Islet of Langerhans (tissue), 1 donor: ENCODE measurements at regions not wholly inside any gene's neighbourhood (a gene's known extent, or its start where the extent isn't known, plus 50 kb on each side); places are given as distances from the start of the nearest gene placed in this dataset.
A peak's percentile ranks its signal among the peaks of the same experiment; 100 is the strongest.

Experiments used
- FAIRE-seq: peaks from one replicate; lab custom pipeline; 2011; peaks lifted over from hg19 to GRCh38; lab: Jason Lieb, UNC

DNA sequence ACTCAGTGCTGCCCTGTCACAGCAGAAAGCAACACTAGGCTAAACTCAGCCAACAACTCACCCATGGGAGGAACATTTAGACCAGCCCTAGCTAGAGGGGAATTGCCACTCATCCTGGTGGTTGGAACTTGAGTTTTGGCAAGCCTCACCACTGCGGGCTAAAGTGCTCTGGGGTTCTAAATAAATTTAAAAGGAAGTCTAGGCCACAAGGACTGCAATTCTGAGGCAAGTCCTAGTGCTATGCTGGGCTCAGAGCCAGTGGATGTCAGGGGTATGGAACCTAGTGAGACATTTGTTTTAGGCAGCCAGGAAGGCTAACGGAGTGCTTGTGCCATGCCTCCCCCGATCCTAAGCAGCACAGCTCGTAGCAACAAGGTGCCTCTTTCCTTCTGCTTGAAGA lies 78.0 kb downstream of the RGS13 start:
- no peak for FAIRE-seq

DNA sequence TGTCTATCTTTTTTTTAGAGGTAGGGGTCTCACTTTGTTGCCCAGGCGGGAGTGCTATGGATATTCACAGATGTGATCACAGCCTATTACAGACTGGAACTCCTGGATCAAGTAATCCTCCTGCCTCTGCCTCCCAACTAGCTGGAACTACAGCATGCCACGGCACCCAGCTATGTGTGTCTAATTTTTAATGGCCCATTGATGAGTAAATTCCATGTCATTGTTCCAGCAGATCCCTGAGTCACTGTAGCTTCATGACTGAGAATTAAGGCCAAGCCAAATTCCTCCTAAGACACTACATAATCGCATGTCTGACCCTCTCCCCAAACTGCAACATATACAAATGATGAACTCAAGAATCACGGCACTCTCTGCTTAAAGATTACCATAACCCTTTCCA lies 84.2 kb upstream of the RGS2 start:
- FAIRE-seq: no peak

DNA sequence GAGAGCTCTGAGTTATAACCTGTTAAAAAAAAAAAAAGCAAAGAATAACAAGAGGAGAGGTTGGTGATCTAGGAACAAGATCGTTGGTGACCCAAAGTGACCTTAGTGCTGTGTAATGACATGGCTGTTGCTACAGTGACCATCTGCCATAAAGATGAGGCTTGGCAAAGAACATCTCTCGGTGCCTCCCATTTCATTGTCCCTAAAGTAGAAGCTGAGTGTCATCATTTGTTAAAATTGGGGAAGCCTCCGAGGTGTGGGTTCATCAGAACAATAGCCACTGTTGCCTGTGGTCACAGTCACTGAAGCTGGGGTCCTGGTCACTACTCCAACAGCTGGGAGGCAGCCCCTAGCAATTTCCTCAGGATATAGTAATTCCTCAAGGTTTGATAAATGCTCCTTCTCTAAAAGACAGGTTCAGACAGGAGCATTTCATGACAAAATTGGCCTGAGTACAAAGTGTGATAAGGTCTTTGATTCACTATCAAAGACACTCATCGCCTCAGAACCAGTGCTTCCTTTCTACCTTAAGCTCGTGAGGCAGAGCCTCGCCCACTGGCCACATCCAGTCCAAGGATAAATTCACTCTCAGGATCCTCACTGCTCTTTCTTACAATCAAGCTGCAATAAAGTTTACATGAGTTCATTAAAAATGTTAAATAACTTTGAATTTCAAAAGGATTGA lies 81.9 kb upstream of the RGS2 start:
- FAIRE-seq: no peak

DNA sequence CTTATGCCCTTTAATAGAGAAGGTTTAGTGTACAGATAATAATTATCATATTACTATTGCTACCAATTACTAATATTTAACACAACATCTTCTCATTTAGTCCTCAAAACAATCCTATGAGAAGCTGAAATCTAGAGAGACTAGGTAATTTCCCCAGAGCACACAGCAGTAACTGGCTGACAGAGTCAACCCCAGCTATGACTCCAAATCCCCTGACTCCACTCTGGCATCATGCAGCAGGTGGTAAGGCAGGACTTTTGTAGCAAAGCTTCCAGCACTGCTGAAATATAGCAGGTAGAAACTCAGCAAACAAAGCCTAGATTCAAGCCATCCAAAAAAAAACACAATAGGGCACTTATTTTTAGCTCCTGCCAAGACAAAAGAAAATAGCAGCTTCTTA lies 79.3 kb upstream of the RGS2 start:
- FAIRE-seq: no peak

DNA sequence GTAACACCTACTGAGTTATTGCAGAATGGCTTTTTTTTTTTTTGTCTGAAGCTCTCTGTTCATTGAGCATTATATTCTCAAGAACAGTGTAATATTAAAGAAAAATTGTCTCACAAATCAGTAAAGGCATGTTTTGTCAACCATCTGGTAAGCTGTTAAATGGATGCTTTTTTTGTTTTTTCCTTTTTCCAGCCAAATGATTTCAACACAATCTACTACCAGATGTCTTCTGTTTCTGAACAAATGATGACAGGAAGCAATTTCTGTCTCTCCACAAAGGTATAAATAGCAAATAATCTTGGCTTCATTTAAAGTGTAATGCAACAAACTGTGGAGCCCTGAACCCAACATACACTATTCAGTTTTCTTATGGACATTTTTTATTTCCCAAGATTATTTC lies 78.6 kb upstream of the RGS2 start:
- FAIRE-seq: no peak

DNA sequence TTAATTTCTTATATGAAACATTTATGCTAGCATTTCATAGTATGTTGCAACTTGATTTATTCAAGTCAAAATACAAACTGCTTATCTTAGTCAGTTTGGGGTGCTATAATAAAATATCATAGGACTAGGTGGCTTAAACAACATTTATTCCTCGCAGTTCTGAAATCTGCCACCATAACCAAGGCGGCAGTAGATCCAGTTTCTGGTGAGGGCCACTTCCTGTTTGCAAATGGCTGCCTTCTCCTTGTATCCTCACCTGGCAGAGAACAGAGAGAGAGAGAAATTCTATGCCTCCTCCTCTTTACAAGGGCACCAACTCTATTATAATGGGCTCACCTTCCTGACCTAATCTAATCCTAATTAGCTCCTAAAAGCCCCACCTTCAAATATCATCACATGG lies 76.1 kb upstream of the RGS2 start:
- no peak for FAIRE-seq

DNA sequence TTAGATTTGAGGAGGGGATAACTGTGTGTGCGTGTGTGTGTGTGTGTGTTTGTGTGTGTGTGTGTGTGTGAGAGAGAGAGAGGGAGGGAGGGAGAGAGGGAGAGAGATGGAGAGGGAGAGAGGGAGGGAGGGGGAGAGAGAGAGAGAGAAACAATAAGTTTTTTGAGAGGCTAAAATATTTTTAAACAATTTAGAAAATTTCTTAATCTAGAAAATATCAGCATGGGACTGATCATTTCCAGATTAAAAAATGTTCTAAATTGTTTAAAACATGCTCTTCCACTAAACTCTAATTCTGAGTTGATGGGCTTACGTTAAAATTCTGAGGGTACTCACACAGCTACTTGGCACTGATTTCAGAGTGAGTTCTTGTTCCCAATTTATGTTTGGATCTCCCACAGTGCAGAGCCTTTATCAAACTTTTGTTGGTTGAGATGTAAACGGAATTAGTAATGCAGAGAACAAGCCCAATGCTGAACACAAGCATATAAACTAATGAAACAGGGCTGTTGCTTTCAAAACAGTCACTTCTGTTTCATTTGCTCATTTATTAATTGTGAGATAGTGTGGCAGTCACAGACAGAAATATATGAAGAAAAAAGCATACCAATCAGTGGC lies 73.4 kb upstream of the RGS2 start:
- no peak for FAIRE-seq

DNA sequence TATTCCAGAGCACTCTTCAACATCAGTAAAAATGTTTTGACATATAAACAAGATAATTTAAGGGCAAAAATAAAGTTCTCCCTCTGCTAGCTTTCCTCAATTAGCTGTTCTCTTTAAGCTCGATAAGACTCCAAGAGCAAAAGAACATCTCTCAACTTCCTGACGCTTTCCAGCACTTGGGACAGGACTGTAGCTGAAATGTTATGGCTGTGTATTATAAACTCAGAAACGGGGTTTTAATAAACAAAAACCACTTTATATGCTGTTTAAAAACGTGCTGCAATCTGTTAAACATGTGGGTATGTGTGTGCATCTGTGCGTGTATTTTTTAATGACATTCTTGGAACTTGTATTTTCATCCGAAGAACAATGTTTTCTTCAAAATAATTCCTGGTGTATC lies 71.5 kb upstream of the RGS2 start:
- no peak for FAIRE-seq

DNA sequence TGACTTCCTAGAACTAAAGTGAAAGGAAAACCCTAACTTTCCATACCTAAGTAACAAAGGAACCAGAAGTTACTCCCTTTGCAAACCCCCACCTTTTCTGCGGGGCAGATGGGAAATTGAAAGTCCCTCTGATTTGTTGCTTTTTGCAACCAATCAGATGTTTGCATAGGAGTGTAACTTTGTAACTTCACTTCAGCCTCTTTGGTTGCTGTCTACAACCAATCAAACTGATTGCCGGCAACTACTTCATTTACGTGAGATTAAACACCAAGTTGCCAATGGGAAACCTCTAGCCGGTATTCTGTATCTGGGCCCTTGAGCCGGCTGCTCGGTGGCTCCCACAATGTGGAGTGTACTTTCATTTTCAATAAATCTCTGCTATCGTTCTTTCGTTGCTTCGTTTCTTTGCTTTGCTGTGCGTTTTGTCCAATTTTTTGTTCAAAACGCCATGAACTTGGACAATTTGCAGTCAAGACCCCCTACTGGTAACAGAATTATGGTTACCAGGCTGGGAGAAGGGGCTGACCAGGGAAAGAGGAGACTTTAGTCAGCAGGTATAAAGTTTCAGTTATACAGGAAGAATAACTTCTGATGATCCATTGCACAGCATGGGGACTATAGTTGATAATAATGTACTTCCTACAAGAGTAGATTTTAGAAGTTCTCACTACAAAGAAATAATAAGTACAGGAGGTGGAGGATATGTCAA lies 69.2 kb upstream of the RGS2 start:
- no peak for FAIRE-seq

DNA sequence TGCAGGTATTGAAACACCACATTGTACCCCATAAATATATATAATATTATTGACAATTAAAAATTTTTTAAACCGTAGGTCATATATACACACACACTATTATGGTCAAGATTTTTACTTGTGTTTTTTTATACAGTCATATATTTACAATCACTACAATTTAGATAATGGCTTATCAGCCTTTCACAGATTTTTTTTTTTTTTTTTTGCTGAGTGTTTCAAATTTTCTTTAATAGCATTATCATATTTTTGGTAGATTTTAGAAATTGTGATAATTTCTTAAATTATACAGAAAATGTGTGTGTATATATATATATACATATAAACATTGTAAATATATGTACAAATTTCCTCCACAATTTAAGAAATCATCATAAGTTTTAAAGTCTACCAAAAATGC lies 68.6 kb upstream of the RGS2 start:
- FAIRE-seq: no peak

DNA sequence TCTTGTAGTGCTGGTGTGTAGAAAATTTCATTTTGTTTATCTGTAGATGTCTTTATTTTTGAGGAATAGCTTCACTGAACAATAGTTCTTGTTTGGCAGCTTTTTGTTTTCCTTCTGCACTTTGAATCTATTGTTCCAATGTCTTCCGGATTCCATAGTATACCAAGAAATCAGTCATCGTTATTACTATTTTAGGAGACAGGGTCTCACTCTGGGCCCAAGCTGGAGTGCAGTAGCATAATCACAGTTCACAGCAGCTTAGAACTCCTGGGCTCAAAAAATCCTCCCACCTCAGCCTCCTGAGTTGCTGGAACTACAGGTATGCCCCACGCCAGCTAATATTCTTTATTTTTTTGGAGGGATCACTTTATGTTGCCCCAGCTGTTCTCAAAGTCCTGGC lies 67.7 kb upstream of the RGS2 start:
- no peak for FAIRE-seq

DNA sequence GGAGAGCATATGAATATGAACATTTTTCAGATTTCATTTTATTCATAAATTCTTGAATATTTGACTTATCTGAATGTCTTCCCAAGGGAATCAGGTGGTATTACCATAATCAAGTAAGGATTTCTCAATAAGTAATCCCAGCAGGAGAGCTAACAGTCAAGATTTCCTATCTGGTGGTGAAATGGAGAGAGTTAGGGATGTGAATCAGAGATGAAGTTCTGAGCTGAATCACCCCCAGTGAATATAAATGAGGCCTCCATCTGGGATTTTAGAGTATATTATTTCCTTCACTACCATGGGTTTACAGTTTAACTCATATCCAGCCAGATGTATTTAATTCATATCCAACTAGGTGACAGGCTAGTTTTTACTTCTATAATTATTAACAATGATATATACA lies 61.5 kb upstream of the RGS2 start:
- FAIRE-seq: no peak

DNA sequence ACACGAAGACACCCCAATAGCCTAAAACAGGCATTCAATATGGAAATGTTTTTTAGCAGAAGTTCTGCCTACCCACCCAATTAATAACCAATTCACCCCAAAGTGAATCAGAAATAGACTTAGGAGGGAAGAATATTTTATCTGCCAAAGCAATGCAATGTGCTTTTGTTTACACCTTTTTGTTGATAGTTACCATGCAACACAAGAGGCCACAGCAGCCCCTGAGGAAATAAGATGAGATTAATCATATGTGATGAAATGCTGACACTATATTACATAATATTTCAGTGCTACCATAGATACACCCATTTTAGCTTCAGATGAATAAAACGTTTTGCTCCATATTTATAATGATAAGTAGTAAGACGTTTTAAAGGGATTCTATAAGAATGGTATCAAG lies 60.9 kb upstream of the RGS2 start:
- FAIRE-seq: no peak

DNA sequence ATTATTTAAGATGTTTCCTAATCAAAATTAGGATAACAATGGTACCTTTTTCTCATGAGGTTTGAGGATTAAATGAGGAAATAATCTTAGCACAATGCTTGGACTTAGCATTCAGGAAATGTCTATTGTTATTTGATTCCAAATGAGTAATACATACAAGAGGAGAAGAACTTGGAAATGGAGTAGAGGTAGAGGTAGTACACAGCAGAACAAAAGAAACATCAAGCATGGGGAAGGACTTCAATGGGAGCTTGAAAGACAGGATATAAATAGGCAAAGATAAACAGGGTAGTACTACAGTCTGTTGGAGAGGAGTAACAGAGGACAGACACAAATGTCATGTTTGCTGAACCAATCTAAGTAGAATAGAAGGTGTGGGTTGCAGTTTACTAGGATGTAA lies 59.5 kb upstream of the RGS2 start:
- FAIRE-seq: peak; percentile 82

DNA sequence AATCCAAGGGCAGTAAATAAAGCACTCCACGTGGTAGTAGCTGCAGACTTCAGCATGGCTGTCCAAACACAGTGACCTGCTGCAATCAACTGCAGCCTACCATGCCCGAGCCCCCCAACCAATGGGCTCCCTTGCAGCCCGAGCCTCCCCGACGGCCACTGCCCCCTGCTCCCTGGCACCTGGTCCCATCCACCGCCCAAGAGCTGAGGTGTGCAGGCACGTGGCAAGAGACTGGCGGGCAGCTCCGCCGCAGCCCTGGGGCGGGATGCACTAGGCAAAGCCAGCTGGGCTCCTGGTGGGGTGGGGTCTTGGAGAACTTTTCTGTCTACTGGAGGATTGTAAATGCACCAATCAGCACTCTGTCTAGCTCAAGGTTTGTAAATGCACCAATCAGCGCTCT lies 57.6 kb upstream of the RGS2 start:
- no peak for FAIRE-seq

DNA sequence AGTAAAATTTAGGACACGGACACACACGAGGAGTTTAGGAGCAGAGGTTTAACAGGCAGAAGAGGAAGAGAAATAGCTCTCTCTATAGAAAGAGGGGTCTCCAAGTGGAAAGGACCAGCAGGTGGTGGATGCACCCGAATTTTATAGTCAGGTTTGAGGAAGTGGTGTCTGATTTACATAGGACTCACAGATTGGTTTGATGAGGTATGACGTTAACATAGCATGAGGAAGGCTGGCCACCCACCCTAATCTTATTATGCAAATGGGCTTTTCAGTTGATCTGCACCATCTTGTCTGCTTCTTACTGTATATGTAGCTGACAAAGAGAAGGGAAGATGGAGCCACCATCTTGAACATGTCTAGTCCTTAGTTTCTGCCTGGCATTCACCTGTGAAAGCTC lies 52.5 kb upstream of the RGS2 start:
- FAIRE-seq: no peak

DNA sequence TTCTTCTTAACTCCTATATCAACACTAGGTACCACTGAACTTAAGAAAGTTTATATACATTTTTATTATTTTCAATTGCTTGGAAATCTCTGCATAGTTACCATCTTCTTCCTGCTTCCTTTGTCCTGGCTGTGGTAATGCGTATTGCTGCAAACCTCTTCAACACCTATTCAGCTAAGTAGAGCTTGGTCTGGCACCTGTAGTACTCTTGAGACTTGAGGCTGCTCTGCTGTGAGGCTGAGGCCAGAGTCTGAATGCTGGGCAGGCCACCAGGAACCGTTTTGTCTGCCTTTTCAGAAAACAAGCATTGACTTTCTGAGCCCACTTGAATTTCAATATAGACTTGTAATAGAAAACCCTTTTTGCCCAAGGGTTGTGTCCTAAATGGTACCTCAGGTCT lies 52.0 kb upstream of the RGS2 start:
- no peak for FAIRE-seq

DNA sequence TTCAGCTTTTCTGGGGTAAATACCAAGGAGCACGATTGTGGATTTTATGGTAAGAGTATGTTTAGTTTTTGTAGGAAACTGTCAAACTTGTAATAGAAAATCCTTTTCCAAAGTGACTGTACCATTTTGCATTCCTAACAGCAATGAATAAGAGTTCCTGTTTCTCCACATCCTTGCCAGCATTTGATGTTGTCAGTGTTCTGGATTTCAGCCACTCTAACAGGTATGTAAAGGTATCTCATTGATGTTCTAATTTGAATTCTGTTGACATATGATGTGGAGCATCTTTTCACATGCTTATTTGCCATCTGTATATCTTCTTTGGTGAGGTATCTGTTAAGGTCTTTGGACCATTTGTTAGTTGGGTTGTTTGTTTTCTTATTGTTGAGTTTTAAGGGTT lies 50.3 kb upstream of the RGS2 start:
- no peak for FAIRE-seq
